H9 (cell line): ENCODE measurements at regions not wholly inside any gene's neighbourhood (a gene's known extent, or its start where the extent isn't known, plus 50 kb on each side); places are given as distances from the start of the nearest gene placed in this dataset.

Experiments
- DNase-seq: peaks from one replicate; pipeline ENCODE4 v3.0.0-alpha.2; 2017
- H2AFZ ChIP-seq: one replicate; pipeline ENCODE4 v1.6.1; 2013; ENCODE audit warnings: mild to moderate bottlenecking, low read length, control low read depth, moderate library complexity
- H2AK5ac ChIP-seq: 2 replicates; pipeline ENCODE4 v1.6.1; 2013; ENCODE audit warnings: low read length, control low read depth, mixed read lengths; ENCODE audit not compliant: insufficient read length
- H2BK120ac ChIP-seq: one replicate; pipeline ENCODE4 v1.6.1; 2013; ENCODE audit warnings: low read depth, mild to moderate bottlenecking, low read length, control low read depth, inconsistent platforms; ENCODE audit not compliant: poor library complexity, severe bottlenecking
- H2BK12ac ChIP-seq: 2 replicates; pipeline ENCODE4 v1.6.1; 2013; ENCODE audit warnings: low read length, control low read depth, mixed read lengths, low read depth; ENCODE audit not compliant: insufficient read length
- H2BK15ac ChIP-seq: 2 replicates; pipeline ENCODE4 v1.6.1; 2013; ENCODE audit warnings: low read depth, low read length, control low read depth
- H2BK20ac ChIP-seq: one replicate; pipeline ENCODE4 v1.6.1; 2013; ENCODE audit warnings: low read depth, mild to moderate bottlenecking, low read length, control low read depth, inconsistent platforms; ENCODE audit not compliant: poor library complexity, severe bottlenecking
- H2BK5ac ChIP-seq: 2 replicates; pipeline ENCODE4 v1.6.1; 2013; ENCODE audit warnings: low read length, control low read depth, mixed read lengths; ENCODE audit not compliant: insufficient read length
- H3K14ac ChIP-seq: 2 replicates; pipeline ENCODE4 v1.6.1; 2013; ENCODE audit warnings: low read length, control low read depth; ENCODE audit not compliant: insufficient read depth
- H3K18ac ChIP-seq: 2 replicates; pipeline ENCODE4 v1.6.1; 2013; ENCODE audit warnings: low read depth, mild to moderate bottlenecking, mixed read lengths, low read length, control low read depth; ENCODE audit not compliant: insufficient read length
- H3K23ac ChIP-seq: 2 replicates; pipeline ENCODE4 v1.6.1; 2013; ENCODE audit warnings: low read length, control low read depth, mixed read lengths, low read depth; ENCODE audit not compliant: insufficient read length
- H3K23me2 ChIP-seq: 2 replicates; pipeline ENCODE4 v1.6.1; 2013; ENCODE audit warnings: low read depth, mild to moderate bottlenecking, mixed read lengths, low read length, control low read depth; ENCODE audit not compliant: insufficient read length, poor library complexity, severe bottlenecking
- H3K27ac ChIP-seq: 2 replicates; pipeline ENCODE4 v1.5.1; 2013; ENCODE audit warnings: low read length, control low read depth, mixed read lengths, low read depth; ENCODE audit not compliant: insufficient read length
- H3K27me3 ChIP-seq: 2 replicates; pipeline ENCODE4 v1.6.1; 2013; ENCODE audit warnings: low read length, control low read depth, inconsistent platforms; ENCODE audit not compliant: insufficient read depth
- H3K4ac ChIP-seq: 2 replicates; pipeline ENCODE4 v1.6.1; 2013; ENCODE audit warnings: low read depth, mild to moderate bottlenecking, control low read depth, inconsistent platforms, low read length, moderate library complexity
- H3K4me1 ChIP-seq: 2 replicates; pipeline ENCODE4 v1.6.1; 2013; ENCODE audit warnings: low read length, control low read depth, inconsistent platforms; ENCODE audit not compliant: insufficient read depth
- H3K4me2 ChIP-seq: 2 replicates; pipeline ENCODE4 v1.6.1; 2013; ENCODE audit warnings: low read length, control low read depth, mixed read lengths; ENCODE audit not compliant: insufficient read length, insufficient read depth
- H3K56ac ChIP-seq: 2 replicates; pipeline ENCODE4 v1.6.1; 2013; ENCODE audit warnings: low read depth, mild to moderate bottlenecking, mixed read lengths, low read length, control low read depth; ENCODE audit not compliant: insufficient read length
- H3K79me1 ChIP-seq: 2 replicates; pipeline ENCODE4 v1.6.1; 2013; ENCODE audit warnings: low read depth, mild to moderate bottlenecking, moderate library complexity, low read length, control low read depth, inconsistent platforms; ENCODE audit not compliant: insufficient read depth, poor library complexity, severe bottlenecking
- H3K79me2 ChIP-seq: 2 replicates; pipeline ENCODE4 v1.6.1; 2013; ENCODE audit warnings: low read length, control low read depth, inconsistent platforms; ENCODE audit not compliant: insufficient read depth
- H3K9ac ChIP-seq: 2 replicates; pipeline ENCODE4 v1.6.1; 2013; ENCODE audit warnings: low read length, control low read depth, mixed read lengths; ENCODE audit not compliant: insufficient read length; ENCODE audit errors: extremely low read depth
- H3K9me3 ChIP-seq: one replicate; pipeline ENCODE4 v1.6.1; 2013; ENCODE audit warnings: low read depth, low read length, inconsistent platforms; ENCODE audit not compliant: control insufficient read depth
- H3T11ph ChIP-seq: one replicate; pipeline ENCODE4 v1.6.1; 2013; ENCODE audit warnings: mild to moderate bottlenecking, low read length, control low read depth, inconsistent platforms
- H4K20me1 ChIP-seq: one replicate; pipeline ENCODE4 v1.6.1; 2013; ENCODE audit not compliant: control insufficient read depth, insufficient read length, insufficient read depth
- H4K5ac ChIP-seq: 2 replicates; pipeline ENCODE4 v1.6.1; 2013; ENCODE audit warnings: low read depth, mild to moderate bottlenecking, mixed read lengths, low read length, control low read depth; ENCODE audit not compliant: insufficient read length
- H4K8ac ChIP-seq: replicated peaks from 2 replicates; pipeline ENCODE4 v1.6.1; 2013; ENCODE audit warnings: low read length, control low read depth, mixed read lengths, low read depth; ENCODE audit not compliant: insufficient read length
- H4K91ac ChIP-seq: 2 replicates; pipeline ENCODE4 v1.6.1; 2013; ENCODE audit warnings: low read depth, mild to moderate bottlenecking, moderate library complexity, mixed read lengths, low read length, control low read depth; ENCODE audit not compliant: insufficient read length
- H3K27ac Mint-ChIP-seq, 3 experiments: 2 replicates in 2 of 3; 3 replicates in 1 of 3; pipeline ENCODE4 v1.8.0; 2020 to 2021; ENCODE audit warnings: mixed read lengths in 3 of 3, mild to moderate bottlenecking in 1 of 3, moderate library complexity in 1 of 3
- H3K27me3 Mint-ChIP-seq: 2 replicates; pipeline ENCODE4 v1.8.0; 2021; ENCODE audit warnings: low read depth, mild to moderate bottlenecking, moderate library complexity, mixed read lengths
- H3K36me3 Mint-ChIP-seq, 3 experiments: 2 replicates in 2 of 3; 3 replicates in 1 of 3; pipeline ENCODE4 v1.8.0; 2020 to 2021; ENCODE audit warnings: low read depth in 3 of 3, mixed read lengths in 3 of 3; ENCODE audit not compliant: insufficient read depth in 1 of 3
- H3K4me1 Mint-ChIP-seq, 2 experiments: 2 replicates each; pipeline ENCODE4 v1.8.0; 2020; ENCODE audit warnings: mixed read lengths in 2 of 2
- H3K4me3 Mint-ChIP-seq, 2 experiments: 2 replicates in 1 of 2; 3 replicates in 1 of 2; pipeline ENCODE4 v1.8.0; 2020 to 2021; ENCODE audit warnings: mild to moderate bottlenecking in 2 of 2, mixed read lengths in 2 of 2, moderate library complexity in 1 of 2
- H3K9me3 Mint-ChIP-seq, 2 experiments: 2 replicates in 1 of 2; 3 replicates in 1 of 2; pipeline ENCODE4 v1.8.0; 2020; ENCODE audit warnings: mild to moderate bottlenecking in 2 of 2, mixed read lengths in 2 of 2, moderate library complexity in 1 of 2
- CTCF ChIP-seq: fragments of 200-600 bp; sonication (generic); conservative IDR thresholded peaks from 3 replicates; pipeline ENCODE4 v1.8.0; 2021; ENCODE audit warnings: antibody characterized with exemption, mild to moderate bottlenecking
- WGBS: extraction: QIAGEN DNeasy Blood & Tissue Kit; methylation state at CpG from one replicate; pipeline ENCODE4 v1.1.7; 2013; ENCODE audit warnings: missing lambda C conversion rate, low lambda C conversion rate, mixed read lengths; ENCODE audit not compliant: insufficient read length; ENCODE audit errors: extremely low coverage; 5-methylcytosine and 5-hydroxymethylcytosine counted together

GRCh38 chr7:25900877-25901276 lies 251.1 kb upstream of the NFE2L3 start:
- Mint-ChIP-seq H3K27ac (no peak overlapping the region), H3K4me1 (peaks cover 4 to 12% of the 10 kb centered on the region in 2 experiments), H3K36me3 (no peaks in the 10 kb centered on the region), H3K4me3 (no peak overlapping the region), H3K27me3 (peaks cover 13% of the 10 kb centered on the region), H3K9me3 (no peaks in the 10 kb centered on the region)
- Histone ChIP-seq H3T11ph (no peak overlapping the region), H3K18ac (no peak overlapping the region), H3K27me3 (no peaks in the 10 kb centered on the region), H2BK15ac (no peak overlapping the region), H3K79me1 (no peaks in the 10 kb centered on the region), H2AK5ac (no peak overlapping the region), H3K4ac (no peak overlapping the region), H2BK120ac (no peak overlapping the region), H2BK5ac (no peak overlapping the region), H2BK20ac (no peak overlapping the region), H3K14ac (no peak overlapping the region), H3K27ac (no peak overlapping the region), H3K23me2 (peaks cover 1% of the 10 kb centered on the region), H4K20me1 (no peaks in the 10 kb centered on the region), H3K79me2 (no peaks in the 10 kb centered on the region), H4K8ac (no peak overlapping the region), H3K4me2 (no peak overlapping the region), H3K9ac (no peak overlapping the region), H2BK12ac (no peak overlapping the region), H4K5ac (no peak overlapping the region), H3K23ac (no peak overlapping the region), H3K9me3 (no peaks in the 10 kb centered on the region), H4K91ac (no peak overlapping the region), H3K4me1 (no peaks in the 10 kb centered on the region), H2AFZ (no peak overlapping the region), H3K56ac (no peak overlapping the region)
- WGBS: no CpG with 5 or more reads among the region's 3 CpGs
- DNase-seq: no peak
- TF ChIP-seq CTCF: no peak
